Lower leg skin (tissue), 3 donors: ENCODE measurements at regions not wholly inside any gene's neighbourhood (a gene's known extent, or its start where the extent isn't known, plus 50 kb on each side); places are given as distances from the start of the nearest gene placed in this dataset.

Experiments used
- POLR2A ChIP-seq, 2 donors: fragments of 450-650 bp; IDR thresholded peaks; one replicate each; pipeline ENCODE4 v1.6.1; 2016 to 2017; ENCODE audit warnings: antibody characterized with exemption in 2 of 2, mild to moderate bottlenecking in 1 of 2, moderate library complexity in 1 of 2
- TF ChIP-seq, protein P1 (sequence below), 3 donors: fragments of 450-650 bp; IDR thresholded peaks; one replicate each; pipeline ENCODE4 v1.5.1; 2016; ENCODE audit warnings: antibody characterized with exemption in 3 of 3, mild to moderate bottlenecking in 3 of 3, moderate library complexity in 2 of 3

DNA sequence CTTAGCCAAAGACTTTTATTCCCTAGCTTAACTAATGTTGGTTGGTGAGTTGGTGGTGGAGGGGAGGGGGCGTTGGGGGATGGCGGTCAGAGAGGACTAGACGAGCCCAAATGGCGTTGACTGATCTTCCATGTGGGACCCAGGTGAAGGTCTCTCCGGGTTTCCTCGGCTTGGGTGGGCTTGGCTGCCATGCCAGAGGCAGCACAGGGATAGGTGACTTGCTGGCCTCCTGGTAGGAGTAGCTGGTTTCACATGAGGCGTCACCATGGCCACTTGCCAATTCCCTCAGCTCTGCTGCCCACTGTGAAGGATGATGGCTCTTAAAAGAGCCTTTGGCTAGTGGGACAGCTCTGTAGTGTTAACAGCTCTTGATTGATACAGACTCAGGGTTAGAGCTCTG lies 1337.0 kb upstream of the FAM98A start:
- TF ChIP-seq, protein P1, sequence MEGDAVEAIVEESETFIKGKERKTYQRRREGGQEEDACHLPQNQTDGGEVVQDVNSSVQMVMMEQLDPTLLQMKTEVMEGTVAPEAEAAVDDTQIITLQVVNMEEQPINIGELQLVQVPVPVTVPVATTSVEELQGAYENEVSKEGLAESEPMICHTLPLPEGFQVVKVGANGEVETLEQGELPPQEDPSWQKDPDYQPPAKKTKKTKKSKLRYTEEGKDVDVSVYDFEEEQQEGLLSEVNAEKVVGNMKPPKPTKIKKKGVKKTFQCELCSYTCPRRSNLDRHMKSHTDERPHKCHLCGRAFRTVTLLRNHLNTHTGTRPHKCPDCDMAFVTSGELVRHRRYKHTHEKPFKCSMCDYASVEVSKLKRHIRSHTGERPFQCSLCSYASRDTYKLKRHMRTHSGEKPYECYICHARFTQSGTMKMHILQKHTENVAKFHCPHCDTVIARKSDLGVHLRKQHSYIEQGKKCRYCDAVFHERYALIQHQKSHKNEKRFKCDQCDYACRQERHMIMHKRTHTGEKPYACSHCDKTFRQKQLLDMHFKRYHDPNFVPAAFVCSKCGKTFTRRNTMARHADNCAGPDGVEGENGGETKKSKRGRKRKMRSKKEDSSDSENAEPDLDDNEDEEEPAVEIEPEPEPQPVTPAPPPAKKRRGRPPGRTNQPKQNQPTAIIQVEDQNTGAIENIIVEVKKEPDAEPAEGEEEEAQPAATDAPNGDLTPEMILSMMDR (IDR thresholded peaks at IDR 0.05), result no peak
- no peak for TF ChIP-seq POLR2A (IDR thresholded peaks at IDR 0.05)
